GM19240 (cell line): ENCODE measurements at regions not wholly inside any gene's neighbourhood (a gene's known extent, or its start where the extent isn't known, plus 50 kb on each side); places are given as distances from the start of the nearest gene placed in this dataset.

ENCODE experiments used
- DNase-seq: peaks from one replicate; pipeline ENCODE4 v3.0.0; 2011; ENCODE audit warnings: low spot score; ENCODE audit not compliant: insufficient read length

DNA sequence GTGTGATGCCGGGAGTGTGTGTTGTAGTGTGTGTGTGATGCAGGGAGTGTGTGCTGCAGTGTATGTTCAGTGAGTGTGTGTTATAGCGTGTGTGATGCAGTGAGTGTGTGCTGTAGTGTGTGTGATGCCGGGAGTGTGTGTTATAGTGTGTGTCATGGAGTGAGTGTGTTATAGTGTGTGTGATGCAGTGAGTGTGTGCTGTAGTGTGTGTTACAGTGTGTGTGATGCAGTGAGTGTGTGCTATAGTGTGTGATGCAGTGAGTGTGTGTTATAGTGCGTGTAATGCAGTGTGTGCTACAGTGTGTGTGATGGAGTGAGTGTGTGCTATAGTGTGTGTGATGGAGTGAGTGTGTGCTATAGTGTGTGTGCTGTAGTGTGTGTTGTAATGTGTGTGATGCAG lies 182.1 kb upstream of the SOX11 start:
- DNase-seq = no peak

DNA sequence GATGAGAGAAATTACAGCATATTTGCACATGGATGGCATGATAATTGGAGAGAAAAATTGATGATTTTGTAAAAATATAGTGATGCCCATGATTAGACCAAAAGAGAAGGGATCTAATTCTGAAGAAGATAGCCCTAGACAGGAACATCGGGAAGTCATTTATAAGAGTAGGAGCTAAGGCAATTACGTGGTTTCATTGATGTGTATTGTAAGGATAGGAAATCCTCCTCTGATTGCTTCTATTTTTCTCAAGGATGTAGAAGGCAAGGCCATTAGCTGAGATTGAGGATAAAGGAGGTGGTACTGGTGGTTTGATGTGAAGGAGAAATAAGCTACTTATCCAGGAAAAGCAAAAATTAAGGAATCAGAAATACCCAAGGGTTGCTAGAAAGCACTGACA lies 176.5 kb upstream of the SOX11 start:
- DNase-seq = no peak

DNA sequence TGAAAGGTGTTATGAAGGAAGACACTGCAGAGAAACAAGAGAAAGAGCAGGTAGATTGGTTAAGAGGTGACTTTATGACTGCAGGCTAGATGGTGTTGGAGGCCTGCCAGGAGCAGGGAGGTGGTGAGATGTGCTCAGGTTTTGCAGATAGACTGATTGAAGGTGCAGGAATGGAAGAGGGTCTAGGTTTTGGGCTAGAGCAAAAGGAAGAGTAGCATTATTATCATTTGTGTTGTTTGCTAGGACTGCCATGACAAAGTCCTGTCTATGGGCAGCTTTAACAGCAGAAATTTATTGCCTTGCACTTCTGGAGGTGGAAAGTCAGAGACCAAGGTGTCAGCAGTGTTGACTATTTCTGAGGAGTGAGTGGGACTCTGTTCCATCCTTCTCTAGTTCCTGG lies 172.9 kb upstream of the SOX11 start:
- DNase-seq = no peak

DNA sequence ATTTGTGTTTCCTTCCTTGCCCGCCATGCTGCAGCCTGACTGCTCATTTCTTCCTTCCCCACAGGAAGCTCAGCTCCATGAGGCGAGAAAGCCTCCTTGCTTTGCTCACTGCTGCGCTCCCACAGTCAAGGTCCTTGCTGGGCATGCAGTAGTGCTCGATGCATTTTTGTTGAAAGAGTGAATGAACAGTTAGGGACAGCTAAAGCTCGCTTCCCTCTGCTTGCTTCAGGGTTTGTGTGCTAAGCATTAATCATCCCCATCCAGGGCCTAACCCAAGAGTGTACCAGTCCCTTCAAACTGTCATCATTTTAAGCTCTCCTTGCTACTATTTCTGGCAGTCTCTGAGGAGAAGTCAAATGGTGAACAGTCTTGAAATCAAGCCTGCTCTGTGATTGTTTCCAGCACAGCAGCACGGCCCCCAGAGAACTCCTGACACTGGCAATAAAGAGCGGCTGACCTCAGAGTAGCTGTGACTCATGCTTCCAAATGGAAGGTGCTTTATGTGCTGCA lies 171.7 kb upstream of the SOX11 start:
- no peak for DNase-seq

DNA sequence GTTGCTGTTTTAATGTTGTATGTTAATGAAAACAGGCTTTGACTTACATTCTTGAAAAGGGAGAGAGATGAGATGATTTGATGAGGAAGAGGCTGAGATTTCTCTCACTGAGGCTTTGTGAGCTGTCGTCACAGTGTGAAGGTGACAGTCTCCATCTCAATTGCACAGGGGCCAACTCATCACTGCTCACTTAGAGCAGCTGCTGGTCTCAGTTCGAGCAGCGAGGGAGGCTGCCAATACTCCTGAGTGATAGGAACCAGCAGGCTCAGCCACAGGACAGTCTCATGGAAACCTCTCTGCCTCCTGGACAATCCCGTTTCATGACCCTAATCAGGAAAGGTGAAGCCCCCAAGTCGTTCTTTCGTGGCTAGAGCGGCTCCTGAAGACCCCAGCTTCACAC lies 170.7 kb upstream of the SOX11 start:
- no peak for DNase-seq

DNA sequence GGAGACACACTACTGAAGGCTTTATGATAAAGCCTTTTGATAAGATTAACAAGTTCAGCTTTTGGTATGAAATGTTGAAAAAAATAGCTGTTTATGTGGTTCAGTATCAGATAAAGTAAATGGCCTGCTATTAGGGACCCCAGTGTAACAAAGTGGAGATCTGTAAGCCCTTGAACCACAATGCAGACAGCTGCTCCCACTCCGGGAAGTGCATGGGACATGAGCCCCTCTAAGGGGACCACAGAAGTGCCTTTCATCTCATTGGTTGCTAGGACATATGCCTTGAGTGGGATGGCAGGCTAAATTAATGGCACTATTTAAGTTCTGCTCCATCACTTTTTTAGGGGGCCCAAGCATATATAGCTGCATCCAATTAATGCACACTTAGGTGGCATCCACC lies 167.6 kb upstream of the SOX11 start:
- no peak for DNase-seq

DNA sequence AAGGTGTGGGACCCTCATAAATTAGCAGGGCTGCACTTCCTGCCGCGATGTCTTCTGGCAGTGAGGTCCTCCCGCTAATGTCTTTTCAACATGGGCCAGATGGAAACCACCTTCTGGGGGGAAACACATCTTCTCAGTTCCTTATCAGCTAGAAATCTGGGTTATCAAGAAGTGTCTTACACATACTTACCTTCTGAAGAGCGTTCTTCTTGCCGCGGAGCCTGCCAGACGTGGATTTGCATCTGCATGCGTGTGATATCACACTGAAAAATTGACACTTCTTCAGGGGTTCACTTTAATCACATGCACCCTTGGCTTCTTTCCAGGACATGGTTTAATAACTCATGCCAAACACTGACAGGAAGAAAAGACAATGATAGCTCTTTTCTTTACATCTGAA lies 163.5 kb upstream of the SOX11 start:
- DNase-seq = no peak

DNA sequence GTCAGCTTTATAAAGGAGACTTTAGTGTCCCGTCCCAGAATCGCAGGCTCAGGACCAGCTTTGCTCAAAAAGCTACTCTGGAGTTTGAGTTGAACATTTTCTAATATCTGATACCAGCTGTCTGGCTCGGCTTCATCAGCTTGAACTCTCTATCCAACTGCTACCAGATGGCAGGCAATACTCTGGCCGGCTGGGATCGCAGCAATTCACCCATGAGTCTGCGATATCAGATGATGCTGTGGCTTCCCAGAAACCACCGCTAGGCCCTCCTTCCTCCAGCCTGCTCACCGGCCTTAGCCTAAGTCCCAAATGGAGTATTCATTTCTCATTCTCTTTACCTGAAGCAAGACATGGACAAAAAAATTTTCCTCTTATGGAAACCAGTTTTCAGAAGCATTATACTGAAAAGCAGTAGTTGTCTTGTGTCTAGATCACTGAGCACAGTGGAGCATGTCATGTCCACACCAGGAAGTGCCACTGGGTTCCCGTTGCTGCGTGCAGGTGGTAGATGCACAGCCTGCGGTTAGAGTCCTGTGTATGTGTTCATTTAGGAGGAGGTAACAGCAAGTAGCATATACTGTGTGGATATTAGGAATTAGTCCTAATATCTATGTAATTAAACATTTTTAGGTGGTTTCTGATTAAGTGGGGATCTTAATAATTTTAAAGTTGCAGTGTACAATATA lies 162.0 kb upstream of the SOX11 start:
- DNase-seq = no peak

DNA sequence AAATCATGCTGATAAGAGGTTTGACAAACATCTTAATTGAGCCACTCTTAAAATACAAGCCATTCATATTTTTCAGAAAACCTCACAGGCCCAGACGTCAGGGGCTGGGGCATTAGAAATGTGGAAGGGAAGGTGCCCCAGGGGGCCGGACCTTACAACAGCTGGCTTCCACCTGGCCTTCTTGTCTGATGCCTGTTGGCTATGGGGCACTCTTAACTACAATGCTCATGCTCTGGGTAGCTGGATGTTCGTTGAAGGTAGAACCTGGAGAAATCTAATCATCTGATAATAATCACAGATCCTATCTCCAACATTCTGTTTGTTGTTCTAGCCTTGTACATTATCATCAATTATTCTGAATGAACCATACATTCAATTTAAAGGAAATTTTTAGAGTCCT lies 156.9 kb upstream of the SOX11 start:
- DNase-seq = no peak

DNA sequence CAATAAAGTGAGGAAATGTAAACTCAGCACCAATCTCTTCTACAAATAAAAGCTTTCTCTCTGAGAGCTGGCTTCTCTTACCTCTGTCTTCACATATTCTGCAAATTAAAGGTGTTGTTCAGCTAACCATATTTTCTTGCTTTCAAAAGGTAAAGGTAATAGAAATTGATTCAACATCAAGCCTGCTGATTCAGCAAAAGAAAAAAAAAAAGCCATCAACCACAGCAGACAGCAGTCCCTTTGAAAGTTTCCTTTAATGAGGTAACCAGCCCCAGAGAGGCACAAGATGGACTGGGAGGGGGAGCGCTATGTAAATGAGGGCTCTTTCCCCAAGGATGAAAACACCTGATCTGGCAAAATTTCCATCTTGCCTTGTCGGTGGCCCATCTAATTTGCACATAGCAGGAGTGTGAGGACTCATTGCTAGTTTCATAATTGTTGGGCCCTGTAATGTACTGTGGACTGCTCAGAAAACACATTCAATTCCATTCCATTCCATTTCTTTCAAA lies 154.9 kb upstream of the SOX11 start:
- no peak for DNase-seq

DNA sequence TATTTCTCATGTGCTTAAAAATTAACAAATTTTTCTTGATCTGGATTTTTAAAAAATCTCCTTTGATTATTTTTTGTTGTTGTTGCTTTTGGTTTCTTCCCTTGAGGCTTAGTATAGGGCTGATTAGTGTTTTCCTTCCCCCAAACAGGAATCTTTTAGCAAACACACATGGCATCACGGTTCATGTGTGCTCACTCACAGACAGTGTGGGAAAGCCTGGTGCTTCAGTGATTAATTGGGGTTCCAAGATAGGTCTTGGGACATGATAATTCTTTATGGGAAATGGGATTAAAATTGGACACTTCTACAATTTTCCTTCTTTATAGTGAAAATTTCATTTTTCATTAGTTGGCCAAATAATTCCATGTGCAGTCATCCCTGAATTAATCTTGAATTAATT lies 153.9 kb upstream of the SOX11 start:
- DNase-seq = no peak

DNA sequence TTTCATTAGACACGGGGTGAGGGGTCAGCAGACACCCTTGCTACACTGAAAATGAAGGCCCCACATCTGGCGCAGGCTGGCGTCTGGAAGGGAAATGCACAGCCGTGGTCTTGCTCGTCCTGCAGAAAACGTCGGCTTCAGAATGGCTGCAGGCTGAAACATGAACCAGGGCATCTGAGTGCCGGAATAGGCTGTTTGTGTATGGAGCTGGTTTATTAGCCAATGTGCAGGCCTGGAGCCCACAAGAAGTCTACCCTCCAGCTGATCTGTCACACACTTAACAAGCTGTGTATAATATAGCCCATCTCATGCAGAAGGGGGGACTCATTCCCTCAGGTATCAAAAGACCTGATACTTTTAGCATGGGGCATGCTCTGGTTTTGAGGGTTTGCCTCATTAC lies 153.4 kb upstream of the SOX11 start:
- no peak for DNase-seq

DNA sequence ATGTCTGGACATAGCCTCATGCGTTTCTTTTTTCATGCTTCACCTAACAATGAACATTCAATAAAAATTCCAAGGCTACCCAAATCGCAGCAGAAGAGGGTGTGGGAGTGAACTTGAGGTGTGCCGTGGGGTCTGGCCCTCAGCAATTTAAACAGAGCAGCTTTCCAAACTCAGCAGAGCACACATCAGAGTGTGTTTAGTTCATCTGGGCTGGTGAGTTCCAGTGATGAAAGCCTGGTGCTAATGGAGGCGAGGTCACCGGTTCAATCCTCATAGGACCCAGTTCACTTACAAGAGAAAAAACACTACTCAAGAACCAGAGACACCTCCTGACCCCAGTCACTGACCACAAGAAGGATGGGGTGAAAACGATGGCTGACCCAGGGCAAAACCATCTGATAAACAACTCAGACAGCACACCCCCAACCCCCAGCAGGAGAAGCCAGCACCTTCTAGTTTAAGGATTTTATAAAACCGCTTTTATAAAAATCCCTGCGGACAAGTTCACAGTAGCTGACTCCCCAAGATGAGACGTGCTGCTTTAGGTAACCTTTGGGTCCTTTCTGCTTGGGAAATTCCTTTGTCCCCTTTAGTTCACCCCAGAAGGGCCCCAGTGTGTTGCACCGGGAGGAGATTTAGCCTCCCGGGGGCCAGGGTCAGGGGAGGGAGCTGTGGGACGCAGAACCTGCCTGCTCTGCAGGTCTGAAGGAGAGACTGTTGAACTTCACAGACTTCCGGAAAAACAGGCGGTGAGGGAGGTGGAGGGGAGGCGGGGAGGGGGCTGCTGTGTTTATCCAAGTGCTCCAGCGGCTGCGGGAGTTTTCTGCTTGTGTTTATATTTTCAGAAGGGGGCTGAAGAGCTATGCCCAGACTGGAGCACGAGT lies 152.7 kb upstream of the SOX11 start:
- no peak for DNase-seq

DNA sequence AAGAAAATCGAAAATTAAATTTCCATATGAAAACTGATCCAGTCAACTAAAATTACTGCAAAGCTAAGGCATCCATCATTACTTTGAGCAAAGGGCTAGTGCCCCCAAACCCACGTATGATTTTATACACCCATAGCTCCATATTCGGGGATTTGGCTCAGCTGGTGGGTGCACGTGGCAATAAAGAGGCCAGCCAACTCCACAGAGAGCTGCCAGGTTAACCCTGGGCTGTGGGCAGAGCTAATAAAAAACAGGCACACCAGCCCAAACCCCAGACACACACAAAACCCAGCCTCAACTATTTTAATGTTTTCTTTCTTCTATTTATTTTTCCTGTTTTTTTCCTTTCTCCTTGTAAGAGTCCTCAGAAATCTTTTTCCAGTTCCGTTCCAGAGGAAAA lies 151.3 kb upstream of the SOX11 start:
- no peak for DNase-seq

DNA sequence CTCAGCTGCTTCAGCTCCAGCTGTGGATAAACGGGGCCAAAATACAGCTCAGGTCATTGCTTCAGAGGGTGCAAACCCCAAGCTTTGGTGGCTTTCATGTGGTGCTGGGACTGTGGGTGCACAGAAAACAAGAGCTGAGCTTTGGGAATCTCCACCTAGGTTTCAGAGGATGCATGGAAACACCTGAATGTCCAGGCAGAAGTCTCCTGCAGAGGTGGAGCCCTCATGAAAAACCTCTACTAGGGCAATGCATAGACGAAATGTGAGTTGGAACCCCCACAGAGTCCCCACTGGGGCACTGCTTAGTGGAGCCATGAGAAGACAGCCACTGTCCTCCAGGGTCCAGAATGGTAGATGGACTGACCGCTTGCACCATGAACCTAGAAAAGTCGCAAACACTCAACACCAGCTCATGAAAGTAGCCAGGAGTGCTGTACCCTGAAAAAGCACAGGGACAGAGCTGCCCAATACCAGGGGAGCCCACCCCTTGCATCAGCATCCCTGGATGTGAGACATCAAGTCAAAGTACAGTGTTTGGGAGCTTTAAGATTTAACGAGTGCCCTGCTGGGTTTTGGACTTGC lies 147.9 kb upstream of the SOX11 start:
- no peak for DNase-seq

DNA sequence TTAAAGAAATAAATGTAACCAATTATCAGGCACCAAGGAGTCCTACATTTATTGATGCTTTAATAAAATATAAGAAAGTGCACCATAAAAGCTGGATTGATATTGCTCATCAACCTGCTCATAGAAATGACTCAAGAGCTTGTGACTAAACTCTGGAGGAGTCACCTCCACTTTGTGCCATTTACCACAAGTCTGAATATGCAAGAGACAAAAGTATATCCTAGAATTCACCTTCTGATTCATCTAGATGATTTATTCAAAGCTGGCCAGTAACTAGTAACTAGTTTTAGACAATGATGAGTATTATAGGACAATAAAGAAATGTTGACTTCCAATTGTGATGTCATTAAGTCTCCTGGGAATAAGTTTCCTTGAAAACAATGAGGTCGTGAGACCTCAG lies 146.0 kb upstream of the SOX11 start:
- DNase-seq = no peak

DNA sequence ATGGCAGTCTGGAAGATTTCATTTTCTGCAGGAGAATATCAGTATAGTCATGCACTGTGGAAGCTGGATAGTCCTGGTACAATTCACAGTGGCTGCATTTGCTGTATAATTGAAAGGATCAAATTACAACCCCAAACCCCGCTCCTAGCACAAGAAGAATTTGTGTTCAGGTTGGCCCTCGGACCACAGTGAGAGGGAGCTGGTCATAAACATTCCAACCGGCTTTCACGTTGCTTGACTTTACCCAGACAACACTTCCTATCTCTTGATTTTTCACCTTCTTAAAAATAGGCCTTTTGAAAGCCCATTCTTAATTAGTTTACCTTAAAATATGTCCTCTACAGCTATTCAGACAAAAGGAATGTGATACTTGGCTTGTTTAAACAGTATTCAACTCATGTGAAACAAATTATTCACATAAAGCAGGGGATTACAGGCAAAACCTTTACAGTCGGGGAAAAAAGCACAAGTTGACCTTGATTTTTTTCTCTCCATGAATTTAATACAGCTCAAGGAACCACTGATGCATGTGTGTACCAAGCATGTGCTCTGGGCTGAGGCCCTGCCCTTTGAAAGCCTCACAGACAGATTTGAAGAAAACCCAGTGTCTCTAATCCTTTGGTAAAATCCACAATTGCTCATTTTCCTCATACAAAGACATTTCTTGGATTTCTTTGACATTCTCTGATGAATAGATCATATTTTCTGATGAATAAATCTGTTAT lies 143.0 kb upstream of the SOX11 start:
- DNase-seq = no peak

DNA sequence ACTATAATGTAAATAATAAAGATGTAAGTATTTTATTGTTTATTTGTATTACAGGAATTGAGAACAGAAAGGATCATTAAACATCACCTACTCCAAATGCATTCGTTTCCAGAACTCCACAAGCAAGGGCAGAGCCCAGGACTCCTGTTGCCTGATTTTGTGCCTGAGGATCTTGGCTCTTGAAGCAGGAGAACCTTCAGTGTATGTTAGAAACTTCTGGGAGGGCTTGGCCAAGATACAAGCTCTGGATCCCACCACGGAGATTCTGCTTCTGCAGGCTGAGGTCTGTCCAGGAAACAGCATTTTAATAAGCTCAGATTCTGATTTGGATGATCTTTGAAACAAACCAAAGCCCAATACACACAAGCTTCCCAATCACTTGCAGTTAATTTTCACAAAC lies 142.4 kb upstream of the SOX11 start:
- DNase-seq = no peak

DNA sequence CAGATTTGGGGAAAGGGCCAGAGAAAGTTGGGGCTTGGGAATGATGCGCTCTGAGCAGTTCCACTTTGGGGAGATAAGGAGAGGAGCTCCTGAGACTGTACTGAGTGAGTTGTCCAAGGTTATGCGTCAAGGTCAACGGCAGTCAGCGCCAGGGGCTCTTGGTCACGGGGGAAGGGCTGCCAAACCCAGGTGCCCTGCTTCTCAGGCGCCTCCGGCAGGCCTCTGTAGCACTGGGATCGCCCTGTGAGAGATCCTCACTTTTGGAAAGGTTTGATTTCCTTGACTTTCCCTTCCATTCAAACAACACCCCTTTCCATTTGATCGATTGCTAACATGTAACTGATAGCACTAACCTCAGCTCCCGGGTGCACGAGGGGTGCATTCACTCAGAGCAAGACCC lies 136.5 kb upstream of the SOX11 start:
- no peak for DNase-seq

DNA sequence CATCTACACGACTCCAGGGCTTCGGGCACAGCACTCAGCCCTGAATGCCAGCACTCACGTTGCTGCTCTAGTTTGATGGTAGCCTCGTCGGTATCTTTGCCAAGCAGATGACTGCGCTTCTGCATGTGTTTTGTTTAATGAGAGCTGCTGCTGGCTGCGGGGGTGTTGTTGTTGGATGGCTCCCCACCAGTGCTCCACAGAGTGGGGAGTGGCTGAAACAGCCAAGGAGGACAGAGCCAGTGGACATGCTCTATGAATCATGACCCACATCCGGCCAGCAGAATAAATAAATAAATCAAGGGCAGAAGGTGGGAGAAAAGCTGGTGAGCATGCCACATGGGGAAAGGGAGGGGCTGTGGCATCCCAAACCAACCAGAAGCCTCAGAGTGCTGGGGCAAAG lies 131.2 kb upstream of the SOX11 start:
- DNase-seq = no peak

DNA sequence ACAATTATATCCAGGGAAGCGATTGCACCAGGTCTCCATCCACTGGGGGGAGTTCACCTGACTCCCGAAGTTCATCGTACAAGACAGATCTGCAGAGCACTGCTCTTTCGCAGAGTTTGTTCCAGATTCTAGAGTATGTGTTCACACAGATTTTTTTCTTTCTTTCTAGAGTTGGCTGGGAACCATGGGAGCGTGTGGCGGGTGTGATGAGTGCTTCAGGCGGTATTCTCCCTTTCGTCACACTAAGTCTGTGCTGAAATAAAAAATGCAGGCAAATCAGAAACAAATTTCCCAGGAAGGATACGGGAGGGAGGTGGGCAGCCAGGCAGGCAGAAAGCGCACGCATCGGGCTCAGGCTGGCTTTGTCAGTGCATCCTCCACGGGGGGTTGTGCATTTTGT lies 129.8 kb upstream of the SOX11 start:
- no peak for DNase-seq

DNA sequence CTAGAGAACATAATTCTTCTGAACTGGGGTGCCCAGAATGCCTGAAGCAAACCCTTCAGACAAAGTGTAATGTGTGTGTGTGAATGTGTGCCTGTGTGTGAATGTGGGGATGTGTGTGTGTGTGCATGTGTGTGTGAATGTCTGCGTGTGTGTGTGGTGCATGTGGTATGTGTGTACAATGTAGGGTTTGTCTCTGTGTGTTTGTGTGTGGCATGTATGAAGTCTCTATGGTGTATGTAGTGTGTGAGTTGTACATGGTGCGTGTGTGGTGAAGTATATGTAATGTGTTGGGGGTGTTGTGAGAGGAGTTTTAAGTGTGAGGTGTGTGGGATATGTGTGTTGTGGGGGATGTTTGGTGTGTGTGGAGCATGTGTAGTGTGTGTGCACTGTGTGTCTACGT lies 129.3 kb upstream of the SOX11 start:
- DNase-seq = no peak
